HepG2 (cell line): ENCODE measurements at regions not wholly inside any gene's neighbourhood (a gene's known extent, or its start where the extent isn't known, plus 50 kb on each side); places are given as distances from the start of the nearest gene placed in this dataset.

Experiments used
- HDAC1 ChIP-seq: sonication (generic); formaldehyde crosslinking; IDR thresholded peaks from 2 replicates; pipeline ENCODE4 v1.5.1; 2020; ENCODE audit warnings: mild to moderate bottlenecking, missing genetic modification reagents
- PRPF4 ChIP-seq: fragments of 200-400 bp; formaldehyde crosslinking; IDR thresholded peaks from 2 replicates; pipeline ENCODE4 v1.6.1; 2016; ENCODE audit warnings: low read length, low read depth; ENCODE audit not compliant: poor library complexity, severe bottlenecking
- YY1 ChIP-seq: IDR thresholded peaks from 2 replicates; pipeline ENCODE4 v1.6.1; 2011; ENCODE audit warnings: low read length, low read depth, moderate library complexity, mild to moderate bottlenecking; ENCODE audit not compliant: insufficient read depth, insufficient replicate concordance
- ZNF230 ChIP-seq: sonication (generic); formaldehyde crosslinking; IDR thresholded peaks from 2 replicates; pipeline ENCODE4 v1.4.0; 2020; ENCODE audit warnings: mild to moderate bottlenecking, missing genetic modification reagents
- ZNF660 ChIP-seq: sonication (generic); formaldehyde crosslinking; IDR thresholded peaks from 2 replicates; pipeline ENCODE4 v1.5.1; 2020; ENCODE audit warnings: mild to moderate bottlenecking, low read depth, missing genetic modification reagents, borderline replicate concordance
- ZNF768 ChIP-seq: sonication (generic); formaldehyde crosslinking; IDR thresholded peaks from 2 replicates; pipeline ENCODE4 v1.4.0; 2020; ENCODE audit warnings: missing genetic modification reagents
- ZNF773 ChIP-seq: sonication (generic); formaldehyde crosslinking; IDR thresholded peaks from 2 replicates; pipeline ENCODE4 v1.4.0; 2020; ENCODE audit warnings: missing genetic modification reagents, borderline replicate concordance
- TF ChIP-seq, protein P1 (sequence below): sonication (generic); formaldehyde crosslinking; IDR thresholded peaks from 2 replicates; pipeline ENCODE4 v1.5.0; 2020; ENCODE audit warnings: mild to moderate bottlenecking, missing genetic modification reagents, moderate library complexity

DNA sequence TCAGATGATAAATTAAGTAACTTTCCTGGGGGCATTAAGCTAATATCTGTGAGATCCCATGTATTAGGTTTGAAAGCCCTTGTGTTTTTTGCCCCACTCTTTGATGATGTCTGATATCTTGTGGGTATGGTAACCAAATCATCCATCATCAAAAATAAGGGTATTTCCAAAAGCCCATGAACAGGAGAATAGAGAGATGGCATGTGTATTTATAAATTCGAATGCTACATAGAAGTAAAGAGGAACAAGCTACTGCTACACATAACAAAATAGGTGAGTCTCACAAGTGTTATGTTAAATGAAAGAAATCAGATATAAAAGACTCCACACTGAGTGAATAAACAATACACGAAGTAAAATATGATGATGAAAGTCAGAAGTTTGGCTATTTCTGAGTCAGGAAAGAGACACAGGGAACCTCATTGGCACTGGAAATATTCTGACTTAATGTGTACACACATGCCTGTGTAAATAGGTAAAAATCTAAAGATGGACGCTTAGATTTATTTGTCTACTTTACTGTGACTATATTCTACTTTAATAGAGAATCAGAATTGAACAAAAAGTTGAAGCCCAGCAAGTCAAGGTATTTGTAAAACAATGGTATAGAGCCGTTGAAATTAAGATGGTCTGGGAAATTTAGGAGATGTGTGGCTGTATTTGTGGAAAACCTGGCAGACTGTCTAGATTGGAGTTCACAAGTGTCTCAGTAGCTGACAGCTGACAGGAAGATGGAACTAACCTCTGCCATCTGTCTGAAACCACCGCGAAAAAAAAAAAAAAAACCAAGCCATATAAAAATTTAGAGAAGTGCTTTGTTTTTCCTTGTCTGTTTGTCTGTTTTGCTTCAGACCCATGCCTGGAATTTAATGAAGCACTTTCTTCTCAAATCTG is 111.0 kb upstream of the TGFBR2 start:
- TF ChIP-seq HDAC1 (CRISPR knock-in tag) (no peak), YY1 (no peak), ZNF773 (no peak), ZNF768 (CRISPR knock-in tag) (no peak), PRPF4 (no peak), ZNF660 (CRISPR knock-in tag) (no peak), ZNF230 (CRISPR knock-in tag) (no peak)
- TF ChIP-seq, protein P1, sequence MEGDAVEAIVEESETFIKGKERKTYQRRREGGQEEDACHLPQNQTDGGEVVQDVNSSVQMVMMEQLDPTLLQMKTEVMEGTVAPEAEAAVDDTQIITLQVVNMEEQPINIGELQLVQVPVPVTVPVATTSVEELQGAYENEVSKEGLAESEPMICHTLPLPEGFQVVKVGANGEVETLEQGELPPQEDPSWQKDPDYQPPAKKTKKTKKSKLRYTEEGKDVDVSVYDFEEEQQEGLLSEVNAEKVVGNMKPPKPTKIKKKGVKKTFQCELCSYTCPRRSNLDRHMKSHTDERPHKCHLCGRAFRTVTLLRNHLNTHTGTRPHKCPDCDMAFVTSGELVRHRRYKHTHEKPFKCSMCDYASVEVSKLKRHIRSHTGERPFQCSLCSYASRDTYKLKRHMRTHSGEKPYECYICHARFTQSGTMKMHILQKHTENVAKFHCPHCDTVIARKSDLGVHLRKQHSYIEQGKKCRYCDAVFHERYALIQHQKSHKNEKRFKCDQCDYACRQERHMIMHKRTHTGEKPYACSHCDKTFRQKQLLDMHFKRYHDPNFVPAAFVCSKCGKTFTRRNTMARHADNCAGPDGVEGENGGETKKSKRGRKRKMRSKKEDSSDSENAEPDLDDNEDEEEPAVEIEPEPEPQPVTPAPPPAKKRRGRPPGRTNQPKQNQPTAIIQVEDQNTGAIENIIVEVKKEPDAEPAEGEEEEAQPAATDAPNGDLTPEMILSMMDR (CRISPR knock-in tag) = no peak
